ENCODE measurements at regions not wholly inside any gene's neighbourhood (a gene's known extent, or its start where the extent isn't known, plus 50 kb on each side); places are given as distances from the start of the nearest gene placed in this dataset.

- DNase-seq (ENCODE audit: low read depth) = no peak
- TF ChIP-seq, protein P1, sequence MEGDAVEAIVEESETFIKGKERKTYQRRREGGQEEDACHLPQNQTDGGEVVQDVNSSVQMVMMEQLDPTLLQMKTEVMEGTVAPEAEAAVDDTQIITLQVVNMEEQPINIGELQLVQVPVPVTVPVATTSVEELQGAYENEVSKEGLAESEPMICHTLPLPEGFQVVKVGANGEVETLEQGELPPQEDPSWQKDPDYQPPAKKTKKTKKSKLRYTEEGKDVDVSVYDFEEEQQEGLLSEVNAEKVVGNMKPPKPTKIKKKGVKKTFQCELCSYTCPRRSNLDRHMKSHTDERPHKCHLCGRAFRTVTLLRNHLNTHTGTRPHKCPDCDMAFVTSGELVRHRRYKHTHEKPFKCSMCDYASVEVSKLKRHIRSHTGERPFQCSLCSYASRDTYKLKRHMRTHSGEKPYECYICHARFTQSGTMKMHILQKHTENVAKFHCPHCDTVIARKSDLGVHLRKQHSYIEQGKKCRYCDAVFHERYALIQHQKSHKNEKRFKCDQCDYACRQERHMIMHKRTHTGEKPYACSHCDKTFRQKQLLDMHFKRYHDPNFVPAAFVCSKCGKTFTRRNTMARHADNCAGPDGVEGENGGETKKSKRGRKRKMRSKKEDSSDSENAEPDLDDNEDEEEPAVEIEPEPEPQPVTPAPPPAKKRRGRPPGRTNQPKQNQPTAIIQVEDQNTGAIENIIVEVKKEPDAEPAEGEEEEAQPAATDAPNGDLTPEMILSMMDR (conservative IDR thresholded peaks at IDR 0.05; ENCODE audit: control insufficient read depth, insufficient read depth, low read depth, low read length) = no peak
- no peak overlapping the region for H3K4me3 ChIP-seq (ENCODE audit: control insufficient read depth, low read depth, low read length)
These were observed 285.3 kb upstream of the CDH4 start for GRCh38 chr20:60966766-60967165.

GRCh38 chr20:60967431-60968316 is 284.4 kb upstream of the CDH4 start:
- H3K4me3 ChIP-seq (ENCODE audit: control insufficient read depth, low read depth, low read length) = no peak overlapping the region
- no peak for DNase-seq (ENCODE audit: low read depth)
- TF ChIP-seq, protein P1 (conservative IDR thresholded peaks at IDR 0.05; ENCODE audit: control insufficient read depth, insufficient read depth, low read depth, low read length) = no peak

GRCh38 chr20:60968853-60969720 is 283.0 kb upstream of the CDH4 start:
- no peak for DNase-seq (ENCODE audit: low read depth)
- TF ChIP-seq, protein P1 (conservative IDR thresholded peaks at IDR 0.05; ENCODE audit: control insufficient read depth, insufficient read depth, low read depth, low read length) = no peak

GRCh38 chr20:60970601-60971000 is 281.5 kb upstream of the CDH4 start:
- DNase-seq (ENCODE audit: low read depth) = no peak
- H3K4me3 ChIP-seq (ENCODE audit: control insufficient read depth, low read depth, low read length) = no peak overlapping the region
- TF ChIP-seq, protein P1 (conservative IDR thresholded peaks at IDR 0.05; ENCODE audit: control insufficient read depth, insufficient read depth, low read depth, low read length) = no peak

More at GRCh38 chr20:60968853-60969720, 283.0 kb upstream of the CDH4 start:
- H3K4me3 ChIP-seq (ENCODE audit: control insufficient read depth, low read depth, low read length) = no peak overlapping the region

GRCh38 chr20:60974022-60974421 is 278.0 kb upstream of the CDH4 start:
- H3K4me3 ChIP-seq (ENCODE audit: control insufficient read depth, low read depth, low read length) = no peak overlapping the region
- no peak for DNase-seq (ENCODE audit: low read depth)
- TF ChIP-seq, protein P1 (conservative IDR thresholded peaks at IDR 0.05; ENCODE audit: control insufficient read depth, insufficient read depth, low read depth, low read length) = no peak

DNA sequence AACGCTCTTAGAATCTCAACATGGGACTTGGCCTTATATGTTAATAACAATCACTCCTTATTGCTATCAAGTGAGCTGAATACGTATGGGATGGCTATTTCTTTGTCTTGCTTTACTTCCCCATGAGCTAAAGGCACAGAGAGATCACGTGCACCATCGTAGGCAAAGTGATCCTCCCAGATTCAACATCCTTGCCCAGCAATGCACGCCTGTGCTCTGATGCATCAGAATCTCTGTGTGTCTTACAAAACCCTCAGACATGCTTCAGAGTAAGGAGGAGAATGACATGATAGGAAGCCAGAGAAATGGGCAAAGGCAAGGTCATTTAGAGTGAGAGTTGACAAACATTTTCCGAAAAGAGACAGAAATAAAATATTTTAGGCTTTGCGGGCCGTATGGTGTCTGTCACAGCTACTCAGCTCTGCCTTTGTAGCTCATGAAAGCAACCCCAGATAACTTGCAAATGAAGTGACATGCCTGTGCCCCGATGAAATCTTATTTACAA is 277.6 kb upstream of the CDH4 start:
- TF ChIP-seq, protein P1 (conservative IDR thresholded peaks at IDR 0.05; ENCODE audit: control insufficient read depth, insufficient read depth, low read depth, low read length) = no peak
- H3K4me3 ChIP-seq (ENCODE audit: control insufficient read depth, low read depth, low read length) = no peak overlapping the region
- DNase-seq (ENCODE audit: low read depth) = no peak

Data from fibroblast of mammary gland (primary cell).